Astrocyte of the spinal cord (primary cell): ENCODE measurements at regions not wholly inside any gene's neighbourhood (a gene's known extent, or its start where the extent isn't known, plus 50 kb on each side); places are given as distances from the start of the nearest gene placed in this dataset.
A peak's percentile ranks its signal among the peaks of the same experiment; 100 is the strongest.
"Not testable (repeated sequence)": the region's sequence is repeated elsewhere in the genome, so short reads cannot be mapped to it uniquely, and the experiment has no call there.

Experiments
- DNase-seq: peaks from one replicate; pipeline ENCODE4 v3.0.0; 2011; ENCODE audit warnings: low read depth, low spot score
- H3K4me3 ChIP-seq: 2 replicates; pipeline ENCODE4 v1.5.1; 2011; ENCODE audit warnings: low read depth, mild to moderate bottlenecking, low read length, moderate library complexity
- CTCF ChIP-seq: IDR thresholded peaks from 2 replicates; pipeline ENCODE4 v1.5.1; 2012; ENCODE audit warnings: low read depth, mild to moderate bottlenecking, low read length, inconsistent platforms
- in situ Hi-C: cut with HindIII; loops from 2 replicates; pipeline ENCODE4 v1.10.0; 2017; ENCODE audit warnings: low sequenced_read_pairs

DNA sequence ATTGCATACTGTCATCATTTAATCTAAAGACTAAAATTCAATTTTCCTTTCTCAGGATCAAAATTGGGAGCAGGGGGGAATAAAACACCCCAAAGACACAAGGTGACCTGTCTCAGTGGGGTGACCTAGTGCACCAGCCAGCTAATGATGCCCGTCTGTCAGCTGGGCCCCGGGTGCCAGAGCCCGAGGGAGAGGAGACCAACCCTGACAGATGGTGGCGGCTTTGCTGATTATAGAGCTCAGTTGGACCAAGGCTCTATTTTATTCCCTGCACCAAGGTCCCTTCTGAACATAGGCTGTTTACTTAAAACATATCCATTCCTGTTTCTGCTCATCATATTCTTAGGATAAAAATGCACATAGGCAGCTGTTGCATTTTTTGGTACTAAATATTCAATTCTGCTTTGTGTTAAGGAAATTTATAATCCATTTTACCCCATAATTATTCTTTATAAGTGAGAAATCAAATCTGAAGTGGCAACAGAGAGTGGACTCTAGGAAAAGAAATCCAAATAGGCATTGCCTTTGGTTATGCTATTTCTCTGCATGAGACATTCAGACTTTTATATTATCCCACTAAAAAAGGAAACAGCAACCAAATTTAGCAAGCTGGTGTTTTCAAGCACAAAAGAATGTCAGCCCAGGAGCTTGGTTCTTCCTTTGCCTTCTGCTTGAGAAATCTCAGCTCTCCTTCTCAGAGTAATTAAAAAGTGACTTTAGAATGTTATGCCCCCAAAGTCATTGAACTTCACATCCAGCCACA, 96.8 kb upstream of the IFNG-AS1 start:
- DNase-seq, result no peak
- in situ Hi-C loops, result no loop called here
- no peak overlapping the region for H3K4me3 ChIP-seq
- no peak for TF ChIP-seq CTCF

GRCh38 chr12:67893022-67893580, 96.1 kb upstream of the IFNG-AS1 start:
- H3K4me3 ChIP-seq, result no peak overlapping the region
- no peak for DNase-seq
- in situ Hi-C loops, result no loop called here
- TF ChIP-seq CTCF, result no peak

DNA sequence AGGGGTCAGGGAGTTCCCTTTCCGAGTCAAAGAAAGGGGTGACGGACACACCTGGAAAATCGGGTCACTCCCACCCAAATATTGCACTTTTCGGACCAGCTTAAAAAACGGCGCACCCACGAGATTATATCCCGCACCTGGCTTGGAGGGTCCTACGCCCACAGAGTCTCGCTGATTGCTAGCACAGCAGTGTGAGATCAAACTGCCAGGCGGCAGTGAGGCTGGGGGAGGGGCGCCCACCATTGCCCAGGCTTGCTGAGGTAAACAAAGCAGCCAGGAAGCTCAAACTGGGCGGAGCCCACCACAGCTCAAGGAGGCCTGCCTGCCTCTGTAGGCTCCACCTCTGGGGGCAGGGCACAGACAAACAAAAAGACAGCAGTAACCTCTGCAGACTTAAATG, 88.8 kb upstream of the IFNG-AS1 start:
- DNase-seq, H3K4me3 ChIP-seq, in situ Hi-C loops: not testable (repeated sequence)

DNA sequence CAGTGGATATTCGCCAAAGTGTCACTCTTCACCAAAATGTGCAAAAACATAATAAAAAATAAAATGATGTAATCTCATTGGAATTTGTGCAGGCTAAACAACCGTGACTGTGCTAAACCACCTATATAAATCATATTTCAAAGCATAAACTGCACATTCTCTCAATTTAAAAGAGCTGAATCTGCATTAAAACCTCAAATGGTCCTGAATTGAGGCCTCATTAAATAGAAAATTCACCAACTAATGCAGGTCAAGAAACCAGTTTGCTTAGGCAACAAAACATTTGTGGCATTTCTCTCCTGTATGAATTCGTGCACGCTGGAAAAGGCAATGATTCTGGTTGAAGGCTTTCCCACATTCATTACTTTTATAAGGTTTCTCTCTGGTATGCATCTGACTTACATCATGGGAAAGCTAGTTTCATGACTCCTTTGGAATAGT, 80.1 kb upstream of the IFNG-AS1 start:
- no peak for TF ChIP-seq CTCF
- in situ Hi-C loops, result no loop called here
- peak; percentile 80 for DNase-seq
- H3K4me3 ChIP-seq, result no peak overlapping the region

DNA sequence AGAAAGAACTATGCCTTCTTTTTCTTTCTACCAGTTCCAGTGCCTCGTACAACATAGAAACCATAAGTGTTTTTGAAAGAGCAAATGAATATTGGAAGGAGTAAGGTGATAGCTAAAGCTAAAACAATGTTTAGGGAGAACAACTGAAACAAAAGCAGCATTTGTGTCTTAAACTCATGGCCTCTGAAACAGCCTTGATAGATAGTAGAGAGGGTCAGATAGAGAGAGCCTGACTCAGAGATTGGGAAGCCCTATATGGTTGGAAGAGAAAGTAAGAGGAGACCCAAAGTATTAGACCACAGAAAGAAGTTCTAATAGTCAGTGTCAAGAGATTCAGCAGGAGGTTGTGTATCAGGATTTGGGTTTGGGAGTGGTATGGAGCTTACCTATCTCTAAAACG, 79.6 kb upstream of the IFNG-AS1 start:
- no peak for DNase-seq

DNA sequence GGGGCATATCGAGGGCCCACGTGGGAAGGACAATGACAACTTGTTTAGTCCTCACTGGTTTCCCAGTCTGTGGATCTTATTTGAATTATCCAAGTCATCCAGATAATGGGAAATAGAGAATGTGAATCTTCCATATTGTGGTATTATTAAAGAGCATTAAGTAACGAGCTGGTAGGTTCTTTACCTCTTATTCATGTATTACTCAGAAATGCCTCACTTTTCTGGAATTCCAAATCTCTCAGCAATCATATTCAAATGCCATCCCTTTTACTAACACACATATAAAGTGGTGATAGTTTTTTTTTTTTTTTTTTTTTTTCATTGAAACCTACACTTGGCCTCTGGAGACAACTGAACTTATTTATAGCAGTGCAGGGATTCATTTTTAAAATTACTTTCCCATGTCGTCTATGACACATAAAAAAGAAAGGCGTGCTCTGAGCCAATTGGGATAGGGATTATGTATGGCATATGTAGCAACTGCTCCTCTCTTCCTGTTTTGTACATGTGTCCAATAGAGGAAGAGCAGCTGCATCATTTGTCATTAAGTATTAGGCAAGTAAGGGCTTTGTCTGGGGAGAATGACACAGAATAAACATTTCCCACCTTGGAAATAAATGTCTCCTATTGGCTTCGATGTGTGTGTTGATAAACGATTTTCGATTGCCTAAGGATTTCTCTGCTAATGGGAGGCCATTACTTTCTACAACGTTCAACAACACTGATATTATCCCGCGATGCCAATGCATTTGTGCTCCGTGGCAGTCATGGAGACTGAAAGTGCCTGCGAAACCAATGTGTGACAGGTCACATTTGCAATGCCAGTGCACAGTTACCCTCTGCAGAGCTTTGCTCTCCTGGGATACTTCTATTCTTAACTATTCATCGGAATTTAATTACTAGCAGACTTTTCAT, 78.6 kb upstream of the IFNG-AS1 start:
- DNase-seq, result peak; percentile 90
- in situ Hi-C loops, result no loop called here

More for the DNA sequence above, 79.6 kb upstream of the IFNG-AS1 start:
- H3K4me3 ChIP-seq, result no peak overlapping the region
- in situ Hi-C loops, result no loop called here
- TF ChIP-seq CTCF, result no peak

More for the DNA sequence above, 78.6 kb upstream of the IFNG-AS1 start:
- H3K4me3 ChIP-seq, result no peak overlapping the region
- no peak for TF ChIP-seq CTCF
